ENCODE measurements at regions not wholly inside any gene's neighbourhood (a gene's known extent, or its start where the extent isn't known, plus 50 kb on each side); places are given as distances from the start of the nearest gene placed in this dataset.

DNA sequence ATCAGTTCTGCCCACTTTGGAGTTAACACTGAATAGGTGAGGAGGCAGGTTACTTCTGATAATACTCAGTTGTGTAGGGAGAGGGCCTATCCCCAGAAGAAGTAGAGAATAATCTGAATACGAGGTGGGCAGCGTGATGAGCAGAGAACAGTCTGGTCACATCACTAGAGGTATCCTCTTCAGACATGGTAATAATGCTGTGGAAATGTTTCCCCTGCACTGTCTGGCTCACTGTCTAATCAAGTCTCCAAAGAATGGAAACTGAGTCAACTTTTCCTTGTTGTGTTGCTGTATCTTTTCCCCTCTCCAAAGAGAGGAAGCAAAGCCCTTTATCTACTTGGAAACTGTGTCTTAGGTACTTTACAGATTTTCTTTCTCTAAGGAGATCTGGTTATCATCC is 110.9 kb upstream of the ANKRD55 start:
- Histone ChIP-seq H3K36me3 (no peaks in the 10 kb centered on the region), H3K27ac (no peak overlapping the region), H3K4me1 (no peaks in the 10 kb centered on the region), H3K9me3 (no peaks in the 10 kb centered on the region), H3K27me3 (no peaks in the 10 kb centered on the region), H3K9ac (ENCODE audit: low read depth in 2 of 2, low read length in 2 of 2) (no peak overlapping the region), H3K4me3 (no peak overlapping the region)
- TF ChIP-seq, protein P1, sequence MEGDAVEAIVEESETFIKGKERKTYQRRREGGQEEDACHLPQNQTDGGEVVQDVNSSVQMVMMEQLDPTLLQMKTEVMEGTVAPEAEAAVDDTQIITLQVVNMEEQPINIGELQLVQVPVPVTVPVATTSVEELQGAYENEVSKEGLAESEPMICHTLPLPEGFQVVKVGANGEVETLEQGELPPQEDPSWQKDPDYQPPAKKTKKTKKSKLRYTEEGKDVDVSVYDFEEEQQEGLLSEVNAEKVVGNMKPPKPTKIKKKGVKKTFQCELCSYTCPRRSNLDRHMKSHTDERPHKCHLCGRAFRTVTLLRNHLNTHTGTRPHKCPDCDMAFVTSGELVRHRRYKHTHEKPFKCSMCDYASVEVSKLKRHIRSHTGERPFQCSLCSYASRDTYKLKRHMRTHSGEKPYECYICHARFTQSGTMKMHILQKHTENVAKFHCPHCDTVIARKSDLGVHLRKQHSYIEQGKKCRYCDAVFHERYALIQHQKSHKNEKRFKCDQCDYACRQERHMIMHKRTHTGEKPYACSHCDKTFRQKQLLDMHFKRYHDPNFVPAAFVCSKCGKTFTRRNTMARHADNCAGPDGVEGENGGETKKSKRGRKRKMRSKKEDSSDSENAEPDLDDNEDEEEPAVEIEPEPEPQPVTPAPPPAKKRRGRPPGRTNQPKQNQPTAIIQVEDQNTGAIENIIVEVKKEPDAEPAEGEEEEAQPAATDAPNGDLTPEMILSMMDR (IDR thresholded peaks at IDR 0.05): no peak
- intact Hi-C loops (cut with DNase I): no loop called here
- DNase-seq: no peak

GRCh38 chr5:56342616-56343015 is 109.5 kb upstream of the ANKRD55 start:
- no peak overlapping the region for H3K4me3 ChIP-seq
- H3K9ac ChIP-seq (ENCODE audit: low read depth in 2 of 2, low read length in 2 of 2): no peak overlapping the region
- H3K27ac ChIP-seq: no peak overlapping the region
- no peaks in the 10 kb centered on the region for H3K36me3 ChIP-seq
- intact Hi-C loops (cut with DNase I): no loop called here
- no peaks in the 10 kb centered on the region for H3K4me1 ChIP-seq
- DNase-seq: no peak
- no peaks in the 10 kb centered on the region for H3K27me3 ChIP-seq
- TF ChIP-seq, protein P1 (IDR thresholded peaks at IDR 0.05): no peak
- no peaks in the 10 kb centered on the region for H3K9me3 ChIP-seq

GRCh38 chr5:56340196-56340980 is 107.3 kb upstream of the ANKRD55 start:
- Histone ChIP-seq H3K9me3 (no peaks in the 10 kb centered on the region), H3K4me1 (no peaks in the 10 kb centered on the region), H3K4me3 (no peak overlapping the region), H3K36me3 (no peaks in the 10 kb centered on the region), H3K9ac (ENCODE audit: low read depth in 2 of 2, low read length in 2 of 2) (no peak overlapping the region), H3K27me3 (no peaks in the 10 kb centered on the region), H3K27ac (no peak overlapping the region)
- intact Hi-C loops (cut with DNase I): no loop called here
- TF ChIP-seq, protein P1 (IDR thresholded peaks at IDR 0.05): no peak
- DNase-seq: no peak

DNA sequence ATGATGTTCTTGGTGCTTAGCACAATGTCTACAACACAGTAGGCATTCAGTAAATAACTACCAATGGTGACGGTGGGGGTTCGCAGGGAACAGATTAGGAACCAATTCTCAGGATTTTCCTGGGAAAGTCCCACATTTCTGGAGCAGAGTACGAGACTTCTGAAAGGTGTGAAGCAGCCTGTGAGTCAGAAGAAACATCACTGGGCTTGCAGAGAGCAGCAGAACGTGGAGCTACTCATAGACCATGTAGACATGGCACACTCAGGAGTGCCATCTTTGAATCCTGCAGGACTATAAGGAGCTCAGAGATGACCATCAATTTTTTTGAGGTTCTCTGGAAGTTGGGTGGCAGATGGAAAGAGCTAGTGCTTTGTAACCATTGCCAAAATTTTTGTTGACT is 106.6 kb upstream of the ANKRD55 start:
- Histone ChIP-seq H3K4me1 (no peaks in the 10 kb centered on the region), H3K4me3 (no peak overlapping the region), H3K27me3 (no peaks in the 10 kb centered on the region), H3K9ac (ENCODE audit: low read depth in 2 of 2, low read length in 2 of 2) (no peak overlapping the region), H3K9me3 (no peaks in the 10 kb centered on the region), H3K36me3 (no peaks in the 10 kb centered on the region), H3K27ac (no peak overlapping the region)
- intact Hi-C loops (cut with DNase I): no loop called here
- no peak for DNase-seq
- TF ChIP-seq, protein P1 (IDR thresholded peaks at IDR 0.05): no peak

DNA sequence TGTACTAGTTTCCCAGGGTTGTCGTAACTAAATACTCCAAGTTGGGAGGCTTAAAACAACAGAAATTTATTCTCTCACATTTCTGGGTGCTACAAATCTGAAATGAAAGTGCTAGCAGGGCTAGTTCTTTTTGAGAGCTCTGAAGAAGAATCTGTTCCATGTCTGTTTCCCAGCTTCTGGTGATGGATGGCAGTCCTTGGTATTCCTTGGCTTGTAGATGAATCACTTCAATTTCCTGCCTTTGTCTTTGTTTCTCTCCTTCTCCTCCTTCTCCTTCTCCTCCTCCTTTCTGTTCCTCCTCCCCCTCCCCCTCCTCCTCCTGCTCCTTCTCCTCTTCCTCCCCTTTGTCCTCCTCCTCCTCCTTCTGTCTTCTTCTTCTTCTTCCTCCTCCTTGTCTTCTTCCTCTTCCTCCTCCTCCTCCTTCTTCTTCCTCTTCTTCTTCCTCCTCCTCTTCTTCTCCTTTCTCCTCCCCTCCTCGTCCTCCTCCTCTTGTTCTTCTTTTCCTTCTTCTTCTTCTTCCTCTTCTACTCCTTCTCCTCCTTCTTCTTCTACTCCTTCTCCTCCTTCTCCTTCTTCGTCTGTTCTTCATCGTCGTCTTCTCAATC is 104.7 kb upstream of the ANKRD55 start:
- Histone ChIP-seq H3K4me3 (no peak overlapping the region), H3K9ac (ENCODE audit: low read depth in 2 of 2, low read length in 2 of 2) (no peak overlapping the region), H3K36me3 (no peaks in the 10 kb centered on the region), H3K27me3 (no peaks in the 10 kb centered on the region), H3K4me1 (no peaks in the 10 kb centered on the region), H3K27ac (no peak overlapping the region), H3K9me3 (no peaks in the 10 kb centered on the region)
- intact Hi-C loops (cut with DNase I): no loop called here
- DNase-seq: no peak
- TF ChIP-seq, protein P1 (IDR thresholded peaks at IDR 0.05): no peak

All from colonic mucosa (tissue), 4 donors.